ENCODE measurements at regions not wholly inside any gene's neighbourhood (a gene's known extent, or its start where the extent isn't known, plus 50 kb on each side); places are given as distances from the start of the nearest gene placed in this dataset.

DNA sequence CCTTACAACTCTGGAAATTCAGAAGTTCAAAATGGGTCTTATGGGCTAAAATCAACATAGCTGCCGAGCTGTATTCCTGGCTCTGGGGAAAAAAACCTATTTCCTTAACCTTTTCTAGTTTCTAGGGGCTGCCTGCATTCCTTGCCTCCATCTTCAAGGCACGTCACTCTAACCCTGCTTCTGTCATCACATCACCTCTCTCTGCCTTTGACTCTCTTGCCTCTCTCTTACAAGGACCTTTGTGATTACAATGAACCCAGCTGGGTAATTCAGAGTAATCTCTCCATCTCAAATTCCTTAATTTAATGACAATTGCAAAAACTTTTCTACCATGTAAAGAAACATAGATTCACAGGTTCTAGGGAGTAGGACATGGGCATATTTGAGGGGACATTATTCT is 103.1 kb upstream of the SMC2 start:
- H2AFZ ChIP-seq (ENCODE audit: low read depth, low read length), result no peak overlapping the region
- no peaks in the 10 kb centered on the region for H4K20me1 ChIP-seq (replicated peaks; ENCODE audit: control insufficient read depth, extremely low read depth, insufficient read depth, low read length)
- CTCF ChIA-PET, result no interaction called here
- H3K9me3 ChIP-seq (replicated peaks; ENCODE audit: control insufficient read depth, insufficient read depth, low read length), result peaks cover 2% of the 10 kb centered on the region
- H3K9me1 ChIP-seq (replicated peaks; ENCODE audit: control insufficient read depth, extremely low read depth, insufficient read depth, low read length), result no peaks in the 10 kb centered on the region
- POLR2A ChIA-PET, result no interaction called here
- TF ChIP-seq, protein P1, sequence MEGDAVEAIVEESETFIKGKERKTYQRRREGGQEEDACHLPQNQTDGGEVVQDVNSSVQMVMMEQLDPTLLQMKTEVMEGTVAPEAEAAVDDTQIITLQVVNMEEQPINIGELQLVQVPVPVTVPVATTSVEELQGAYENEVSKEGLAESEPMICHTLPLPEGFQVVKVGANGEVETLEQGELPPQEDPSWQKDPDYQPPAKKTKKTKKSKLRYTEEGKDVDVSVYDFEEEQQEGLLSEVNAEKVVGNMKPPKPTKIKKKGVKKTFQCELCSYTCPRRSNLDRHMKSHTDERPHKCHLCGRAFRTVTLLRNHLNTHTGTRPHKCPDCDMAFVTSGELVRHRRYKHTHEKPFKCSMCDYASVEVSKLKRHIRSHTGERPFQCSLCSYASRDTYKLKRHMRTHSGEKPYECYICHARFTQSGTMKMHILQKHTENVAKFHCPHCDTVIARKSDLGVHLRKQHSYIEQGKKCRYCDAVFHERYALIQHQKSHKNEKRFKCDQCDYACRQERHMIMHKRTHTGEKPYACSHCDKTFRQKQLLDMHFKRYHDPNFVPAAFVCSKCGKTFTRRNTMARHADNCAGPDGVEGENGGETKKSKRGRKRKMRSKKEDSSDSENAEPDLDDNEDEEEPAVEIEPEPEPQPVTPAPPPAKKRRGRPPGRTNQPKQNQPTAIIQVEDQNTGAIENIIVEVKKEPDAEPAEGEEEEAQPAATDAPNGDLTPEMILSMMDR (IDR thresholded peaks at IDR 0.05; ENCODE audit: extremely low read depth in 1 of 2, insufficient read depth in 1 of 2, low read depth in 1 of 2, low read length in 2 of 2), result no peak
- TF ChIP-seq POLR2AphosphoS5 (IDR thresholded peaks at IDR 0.05; ENCODE audit: insufficient read depth, low read depth, low read length) (no peak), EZH2 (IDR thresholded peaks at IDR 0.05; ENCODE audit: borderline replicate concordance, low read depth, low read length, severe bottlenecking) (no peak), FOS (IDR thresholded peaks at IDR 0.05; ENCODE audit: borderline replicate concordance, insufficient read depth, low read length) (no peak), POLR2A (IDR thresholded peaks at IDR 0.05; ENCODE audit: low read depth, low read length) (no peak), GATA2 (IDR thresholded peaks at IDR 0.05; ENCODE audit: insufficient read depth, insufficient read length, low read depth, low read length) (no peak), MYC (IDR thresholded peaks at IDR 0.05; ENCODE audit: low read depth, low read length) (no peak), JUN (IDR thresholded peaks at IDR 0.05; ENCODE audit: borderline replicate concordance, insufficient read depth, insufficient read length, low read depth) (no peak)
- TF ChIP-seq, protein P2, sequence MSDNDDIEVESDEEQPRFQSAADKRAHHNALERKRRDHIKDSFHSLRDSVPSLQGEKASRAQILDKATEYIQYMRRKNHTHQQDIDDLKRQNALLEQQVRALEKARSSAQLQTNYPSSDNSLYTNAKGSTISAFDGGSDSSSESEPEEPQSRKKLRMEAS (IDR thresholded peaks at IDR 0.05; ENCODE audit: insufficient read depth, insufficient read length), result no peak
- no peak overlapping the region for H3K4me2 ChIP-seq (ENCODE audit: insufficient read depth, low read length)
- intact Hi-C loops (cut with micrococcal nuclease) (no loop called here), dilution Hi-C loops (cut with MboI; ENCODE audit: extremely low pct_ligation_motif_present, low sequenced_read_pairs) (no loop called here)
- no peak overlapping the region for H3K4me3 ChIP-seq (replicated peaks in 1 of 3; ENCODE audit: insufficient read depth in 1 of 3, low read depth in 1 of 3, low read length in 3 of 3)
- no peaks in the 10 kb centered on the region for H3K36me3 ChIP-seq (ENCODE audit: control insufficient read depth in 2 of 2, extremely low read depth in 1 of 2, insufficient read depth in 2 of 2, low read length in 2 of 2)
- no peak overlapping the region for H3K27ac ChIP-seq (ENCODE audit: insufficient read depth, low read depth, low read length)
- BruUV-seq (replicated peaks), result no TSS peak
- no peaks in the 10 kb centered on the region for H3K27me3 ChIP-seq (ENCODE audit: control insufficient read depth in 2 of 2, insufficient read depth in 2 of 2, low read length in 2 of 2)
- FAIRE-seq (no peak), DNase-seq (ENCODE audit: low read depth, low spot score) (no peak)
- H3K9ac ChIP-seq (replicated peaks; ENCODE audit: extremely low read depth, insufficient read depth, low read length), result no peak overlapping the region
- no peaks in the 10 kb centered on the region for H3K4me1 ChIP-seq (ENCODE audit: control insufficient read depth, extremely low read depth, insufficient read depth, low read length)
- no peaks in the 10 kb centered on the region for H3K79me2 ChIP-seq (ENCODE audit: control insufficient read depth, insufficient read depth, low read length)
